Stimulated activated CD4-positive, alpha-beta T cell treated with anti-CD3 and anti-CD28 coated beads, Interleukin-15, amount 100 ng/mL, for 24 hours (primary cell): ENCODE measurements at regions not wholly inside any gene's neighbourhood (a gene's known extent, or its start where the extent isn't known, plus 50 kb on each side); places are given as distances from the start of the nearest gene placed in this dataset.

ENCODE experiments used
- DNase-seq: peaks from one replicate; pipeline ENCODE4 v3.0.0-alpha.2; 2020

- DNase-seq, result no peak
These were observed 58.3 kb downstream of the CXCL12 start for GRCh38 chr10:44326474-44327030.

GRCh38 chr10:44325596-44326307 lies 59.1 kb downstream of the CXCL12 start:
- no peak for DNase-seq

- DNase-seq, result no peak
These were observed 59.7 kb downstream of the CXCL12 start for GRCh38 chr10:44325157-44325556.

GRCh38 chr10:44323838-44324237 lies 61.1 kb downstream of the CXCL12 start:
- no peak for DNase-seq

GRCh38 chr10:44322137-44322536 lies 62.8 kb downstream of the CXCL12 start:
- DNase-seq, result no peak

- no peak for DNase-seq
These were observed 64.1 kb downstream of the CXCL12 start for GRCh38 chr10:44320756-44321155.

- DNase-seq, result no peak
These were observed 67.0 kb downstream of the CXCL12 start for GRCh38 chr10:44317856-44318255.

GRCh38 chr10:44316922-44317215 lies 68.0 kb downstream of the CXCL12 start:
- DNase-seq, result no peak

GRCh38 chr10:44316187-44316921 lies 68.5 kb downstream of the CXCL12 start:
- peak; percentile 37 for DNase-seq

- DNase-seq, result no peak
These were observed 70.0 kb downstream of the CXCL12 start for GRCh38 chr10:44314802-44315460.

GRCh38 chr10:44313761-44314165 lies 71.1 kb downstream of the CXCL12 start:
- DNase-seq, result no peak

- no peak for DNase-seq
These were observed 72.5 kb downstream of the CXCL12 start for GRCh38 chr10:44312401-44312800.

- DNase-seq, result no peak
These were observed 73.3 kb downstream of the CXCL12 start for GRCh38 chr10:44311563-44312051.

GRCh38 chr10:44310762-44311562 lies 73.9 kb downstream of the CXCL12 start:
- peak; percentile 80 for DNase-seq

GRCh38 chr10:44309939-44310761 lies 74.7 kb downstream of the CXCL12 start:
- DNase-seq, result no peak

GRCh38 chr10:44309361-44309760 lies 75.5 kb downstream of the CXCL12 start:
- DNase-seq, result no peak

- DNase-seq, result no peak
These were observed 76.0 kb downstream of the CXCL12 start for GRCh38 chr10:44308935-44309334.

- no peak for DNase-seq
These were observed 77.2 kb downstream of the CXCL12 start for GRCh38 chr10:44307691-44308090.

- no peak for DNase-seq
These were observed 78.1 kb downstream of the CXCL12 start for GRCh38 chr10:44306762-44307161.

GRCh38 chr10:44306147-44306710 lies 78.7 kb downstream of the CXCL12 start:
- DNase-seq, result no peak

- DNase-seq, result no peak
These were observed 83.0 kb downstream of the CXCL12 start for GRCh38 chr10:44301781-44302355.
